Endothelial cell of umbilical vein (primary cell): ENCODE measurements at regions not wholly inside any gene's neighbourhood (a gene's known extent, or its start where the extent isn't known, plus 50 kb on each side); places are given as distances from the start of the nearest gene placed in this dataset.

ENCODE experiments used
- BruUV-seq: library from RNA; stranded (reverse); fragments of 400-500 nt; replicated peaks from 2 replicates; lab custom pipeline; 2021; lab: Mats Ljungman, UMichigan
- CTCF ChIA-PET: fragments of 300-600, 350-600 bp; sonication (Branson Sonifier 250); formaldehyde crosslinking; loops from one replicate; lab custom pipeline; 2021; ENCODE audit warnings: antibody characterized with exemption, inconsistent platforms; lab: Charles Lee
- POLR2A ChIA-PET: fragments of 300-600, 350-600 bp; sonication (Branson Sonifier 250); formaldehyde crosslinking; loops from one replicate; lab custom pipeline; 2021; ENCODE audit warnings: antibody characterized with exemption, inconsistent platforms; lab: Charles Lee
- DNase-seq: peaks from one replicate; pipeline ENCODE4 v3.0.0-alpha.2; 2011; ENCODE audit warnings: low read depth, low spot score
- FAIRE-seq: peaks from 2 replicates; lab custom pipeline; 2011; peaks lifted over from hg19 to GRCh38; lab: Jason Lieb, UNC
- H2AFZ ChIP-seq: 2 replicates; pipeline ENCODE4 v1.6.0; 2012; ENCODE audit warnings: low read depth, low read length, control low read depth, inconsistent platforms
- H3K27ac ChIP-seq: 2 replicates; pipeline ENCODE4 v1.5.1; 2011; ENCODE audit warnings: low read depth, mild to moderate bottlenecking, control low read depth, low read length, moderate library complexity; ENCODE audit not compliant: insufficient read depth
- H3K27me3 ChIP-seq, 2 experiments: 2 replicates each; pipeline versions ENCODE4 v1.6.0 to v1.6.1; 2011; ENCODE audit warnings: low read length in 2 of 2, mixed read lengths in 1 of 2; ENCODE audit not compliant: control insufficient read depth in 2 of 2, insufficient read depth in 2 of 2
- H3K36me3 ChIP-seq, 2 experiments: 2 replicates in 1 of 2; 3 replicates in 1 of 2; pipeline ENCODE4 v1.5.1; 2011; ENCODE audit warnings: low read length in 2 of 2, mild to moderate bottlenecking in 1 of 2, moderate library complexity in 1 of 2; ENCODE audit not compliant: control insufficient read depth in 2 of 2, insufficient read depth in 2 of 2; ENCODE audit errors: extremely low read depth in 1 of 2
- H3K4me1 ChIP-seq: 3 replicates; pipeline ENCODE4 v1.5.1; 2011; ENCODE audit warnings: mild to moderate bottlenecking, low read length; ENCODE audit not compliant: control insufficient read depth, insufficient read depth; ENCODE audit errors: extremely low read depth
- H3K4me2 ChIP-seq: 2 replicates; pipeline ENCODE4 v1.6.1; 2011; ENCODE audit warnings: low read length, control low read depth, mixed read lengths; ENCODE audit not compliant: insufficient read depth
- H3K4me3 ChIP-seq, 3 experiments: fragments of 200-600 bp in 1 of 3; sonication (generic), shearing (Covaris generic) in 1 of 3; replicated peaks in 1 of 3; 2 replicates each; pipeline ENCODE4 v1.5.1; 2011 to 2016; ENCODE audit warnings: control low read depth in 3 of 3, low read length in 3 of 3, mild to moderate bottlenecking in 2 of 3, inconsistent platforms in 1 of 3, low read depth in 1 of 3, moderate library complexity in 1 of 3; ENCODE audit not compliant: insufficient read depth in 1 of 3
- H3K79me2 ChIP-seq: 2 replicates; pipeline ENCODE4 v1.6.0; 2012; ENCODE audit warnings: low read length, inconsistent platforms; ENCODE audit not compliant: control insufficient read depth, insufficient read depth
- H3K9ac ChIP-seq: replicated peaks from 2 replicates; pipeline ENCODE3; 2011; ENCODE audit warnings: low read length, control low read depth; ENCODE audit not compliant: insufficient read depth; ENCODE audit errors: extremely low read depth
- H3K9me1 ChIP-seq: replicated peaks from 3 replicates; pipeline ENCODE4 v1.6.0; 2011; ENCODE audit warnings: mild to moderate bottlenecking, low read length; ENCODE audit not compliant: control insufficient read depth, insufficient read depth; ENCODE audit errors: extremely low read depth
- H3K9me3 ChIP-seq: replicated peaks from 2 replicates; pipeline ENCODE4 v1.5.1; 2012; ENCODE audit warnings: low read length, inconsistent platforms; ENCODE audit not compliant: control insufficient read depth, insufficient read depth
- H4K20me1 ChIP-seq: replicated peaks from 2 replicates; pipeline ENCODE3; 2011; ENCODE audit warnings: mild to moderate bottlenecking, low read length; ENCODE audit not compliant: control insufficient read depth, insufficient read depth; ENCODE audit errors: extremely low read depth
- EZH2 ChIP-seq: IDR thresholded peaks from 2 replicates; pipeline ENCODE4 v1.6.1; 2012; ENCODE audit warnings: borderline replicate concordance, low read depth, mild to moderate bottlenecking, moderate library complexity, low read length, inconsistent platforms; ENCODE audit not compliant: severe bottlenecking
- FOS ChIP-seq: IDR thresholded peaks from 2 replicates; pipeline ENCODE4 v1.6.1; 2011; ENCODE audit warnings: mild to moderate bottlenecking, low read length, moderate library complexity, borderline replicate concordance; ENCODE audit not compliant: insufficient read depth
- JUN ChIP-seq: IDR thresholded peaks from 2 replicates; pipeline ENCODE4 v1.6.1; 2011; ENCODE audit warnings: borderline replicate concordance, low read depth; ENCODE audit not compliant: insufficient read length, insufficient read depth
- MAX ChIP-seq: IDR thresholded peaks from 2 replicates; pipeline ENCODE4 v1.6.1; 2011; ENCODE audit not compliant: insufficient read depth, insufficient read length
- MYC ChIP-seq: IDR thresholded peaks from one replicate; pipeline ENCODE4 v1.6.1; 2011; ENCODE audit warnings: mild to moderate bottlenecking, low read depth, low read length
- dilution Hi-C: fragments of 300-500 bp; cut with MboI; formaldehyde crosslinking; loops from one replicate; pipeline ENCODE4 v1.15.0; 2019; ENCODE audit warnings: low sequenced_read_pairs; ENCODE audit not compliant: extremely low pct_ligation_motif_present
- intact Hi-C: fragments of 100-400 bp; cut with micrococcal nuclease; formaldehyde crosslinking; loops from one replicate; pipeline ENCODE4 v1.10.0; 2022
- TF ChIP-seq, protein P1 (sequence below), 2 donors: IDR thresholded peaks; 1 replicate in 1 of 2; 2 replicates in 1 of 2; pipeline ENCODE4 v1.5.1; 2011; ENCODE audit warnings: low read length in 2 of 2, mild to moderate bottlenecking in 2 of 2, moderate library complexity in 2 of 2, control low read depth in 1 of 2, inconsistent platforms in 1 of 2, low read depth in 1 of 2; ENCODE audit not compliant: insufficient read depth in 1 of 2; ENCODE audit errors: extremely low read depth in 1 of 2

- no peaks in the 10 kb centered on the region for H3K4me1 ChIP-seq
- no peaks in the 10 kb centered on the region for H3K9me1 ChIP-seq
- H3K4me2 ChIP-seq, result no peak overlapping the region
- H2AFZ ChIP-seq, result no peak overlapping the region
- FAIRE-seq (no peak), DNase-seq (no peak)
- H3K27me3 ChIP-seq, result no peaks in the 10 kb centered on the region
- no TSS peak for BruUV-seq
- H3K9ac ChIP-seq, result no peak overlapping the region
- intact Hi-C loops (no loop called here), dilution Hi-C loops (no loop called here)
- CTCF ChIA-PET, result no interaction called here
- POLR2A ChIA-PET, result no interaction called here
- no peak overlapping the region for H3K4me3 ChIP-seq
- TF ChIP-seq MYC (no peak), JUN (no peak), EZH2 (no peak)
- H3K9me3 ChIP-seq, result no peaks in the 10 kb centered on the region
- no peaks in the 10 kb centered on the region for H3K79me2 ChIP-seq
- H3K36me3 ChIP-seq, result no peaks in the 10 kb centered on the region
- no peak overlapping the region for H3K27ac ChIP-seq
- no peaks in the 10 kb centered on the region for H4K20me1 ChIP-seq
Measured at GRCh38 chr4:64520421-64520820, 111.2 kb upstream of the TECRL start.

DNA sequence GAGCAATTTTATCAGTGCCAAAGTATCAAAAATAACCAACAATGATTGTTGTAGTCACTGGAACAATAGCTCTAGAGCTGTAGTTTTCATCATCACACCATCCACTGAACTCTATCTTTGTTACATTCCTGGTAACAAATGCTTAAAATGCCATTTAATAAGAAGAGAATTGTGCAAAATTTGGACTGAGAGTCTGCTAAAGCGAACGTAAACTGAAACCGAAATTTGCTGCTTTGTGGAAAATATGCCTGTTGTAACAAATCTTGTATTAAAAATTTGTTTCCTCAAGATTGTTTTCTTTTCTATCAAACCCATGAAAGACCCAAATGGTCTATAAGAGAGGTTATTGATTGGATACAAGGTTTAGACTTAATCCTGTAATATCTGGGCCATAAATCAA is 109.3 kb upstream of the TECRL start:
- BruUV-seq, result no TSS peak
- TF ChIP-seq MYC (no peak), MAX (no peak), FOS (no peak)
- TF ChIP-seq, protein P1, sequence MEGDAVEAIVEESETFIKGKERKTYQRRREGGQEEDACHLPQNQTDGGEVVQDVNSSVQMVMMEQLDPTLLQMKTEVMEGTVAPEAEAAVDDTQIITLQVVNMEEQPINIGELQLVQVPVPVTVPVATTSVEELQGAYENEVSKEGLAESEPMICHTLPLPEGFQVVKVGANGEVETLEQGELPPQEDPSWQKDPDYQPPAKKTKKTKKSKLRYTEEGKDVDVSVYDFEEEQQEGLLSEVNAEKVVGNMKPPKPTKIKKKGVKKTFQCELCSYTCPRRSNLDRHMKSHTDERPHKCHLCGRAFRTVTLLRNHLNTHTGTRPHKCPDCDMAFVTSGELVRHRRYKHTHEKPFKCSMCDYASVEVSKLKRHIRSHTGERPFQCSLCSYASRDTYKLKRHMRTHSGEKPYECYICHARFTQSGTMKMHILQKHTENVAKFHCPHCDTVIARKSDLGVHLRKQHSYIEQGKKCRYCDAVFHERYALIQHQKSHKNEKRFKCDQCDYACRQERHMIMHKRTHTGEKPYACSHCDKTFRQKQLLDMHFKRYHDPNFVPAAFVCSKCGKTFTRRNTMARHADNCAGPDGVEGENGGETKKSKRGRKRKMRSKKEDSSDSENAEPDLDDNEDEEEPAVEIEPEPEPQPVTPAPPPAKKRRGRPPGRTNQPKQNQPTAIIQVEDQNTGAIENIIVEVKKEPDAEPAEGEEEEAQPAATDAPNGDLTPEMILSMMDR (IDR thresholded peaks at IDR 0.05; ENCODE audit: extremely low read depth in 1 of 2, insufficient read depth in 1 of 2, low read depth in 1 of 2, low read length in 2 of 2), result no peak
- ChIA-PET POLR2A (no interaction called here), CTCF (no interaction called here)
- dilution Hi-C loops, result no loop called here
- no peak overlapping the region for H3K4me2 ChIP-seq
- FAIRE-seq (no peak), DNase-seq (no peak)
- H3K27me3 ChIP-seq, result no peaks in the 10 kb centered on the region
- no peaks in the 10 kb centered on the region for H3K4me1 ChIP-seq
- no peaks in the 10 kb centered on the region for H3K9me3 ChIP-seq
- intact Hi-C loops, result no loop called here
- no peaks in the 10 kb centered on the region for H3K36me3 ChIP-seq
- no peak overlapping the region for H3K4me3 ChIP-seq
- H2AFZ ChIP-seq, result no peak overlapping the region
- H4K20me1 ChIP-seq, result no peaks in the 10 kb centered on the region
- no peaks in the 10 kb centered on the region for H3K79me2 ChIP-seq
- H3K9me1 ChIP-seq, result no peaks in the 10 kb centered on the region
- no peak overlapping the region for H3K27ac ChIP-seq
- no peak overlapping the region for H3K9ac ChIP-seq
